ENCODE measurements at regions not wholly inside any gene's neighbourhood (a gene's known extent, or its start where the extent isn't known, plus 50 kb on each side); places are given as distances from the start of the nearest gene placed in this dataset.

- TF ChIP-seq, protein P1, sequence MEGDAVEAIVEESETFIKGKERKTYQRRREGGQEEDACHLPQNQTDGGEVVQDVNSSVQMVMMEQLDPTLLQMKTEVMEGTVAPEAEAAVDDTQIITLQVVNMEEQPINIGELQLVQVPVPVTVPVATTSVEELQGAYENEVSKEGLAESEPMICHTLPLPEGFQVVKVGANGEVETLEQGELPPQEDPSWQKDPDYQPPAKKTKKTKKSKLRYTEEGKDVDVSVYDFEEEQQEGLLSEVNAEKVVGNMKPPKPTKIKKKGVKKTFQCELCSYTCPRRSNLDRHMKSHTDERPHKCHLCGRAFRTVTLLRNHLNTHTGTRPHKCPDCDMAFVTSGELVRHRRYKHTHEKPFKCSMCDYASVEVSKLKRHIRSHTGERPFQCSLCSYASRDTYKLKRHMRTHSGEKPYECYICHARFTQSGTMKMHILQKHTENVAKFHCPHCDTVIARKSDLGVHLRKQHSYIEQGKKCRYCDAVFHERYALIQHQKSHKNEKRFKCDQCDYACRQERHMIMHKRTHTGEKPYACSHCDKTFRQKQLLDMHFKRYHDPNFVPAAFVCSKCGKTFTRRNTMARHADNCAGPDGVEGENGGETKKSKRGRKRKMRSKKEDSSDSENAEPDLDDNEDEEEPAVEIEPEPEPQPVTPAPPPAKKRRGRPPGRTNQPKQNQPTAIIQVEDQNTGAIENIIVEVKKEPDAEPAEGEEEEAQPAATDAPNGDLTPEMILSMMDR (IDR thresholded peaks at IDR 0.05): no peak
- TF ChIP-seq CHD2 (IDR thresholded peaks at IDR 0.05; ENCODE audit: low read length, partially characterized antibody) (no peak), EP300 (IDR thresholded peaks at IDR 0.05; ENCODE audit: borderline replicate concordance in 1 of 2, low read depth in 1 of 2, low read length in 1 of 2) (no peak), USF2 (IDR thresholded peaks at IDR 0.05; ENCODE audit: borderline replicate concordance, low read depth, low read length) (no peak), JUND (IDR thresholded peaks at IDR 0.05) (no peak), GATA2 (CRISPR knock-in tag; IDR thresholded peaks at IDR 0.05) (no peak), POLR2AphosphoS5 (IDR thresholded peaks at IDR 0.05; ENCODE audit: low read depth, low read length) (no peak), RAD21 (IDR thresholded peaks at IDR 0.05; ENCODE audit: low read length) (no peak), ELF1 (IDR thresholded peaks at IDR 0.05) (no peak), GABPA (IDR thresholded peaks at IDR 0.05; ENCODE audit: low read depth) (no peak), NRF1 (IDR thresholded peaks at IDR 0.05; ENCODE audit: low read depth, low read length) (no peak), FOXJ3 (CRISPR knock-in tag; IDR thresholded peaks at IDR 0.05) (no peak), SIN3A (IDR thresholded peaks at IDR 0.05; ENCODE audit: borderline replicate concordance, low read depth, low read length) (no peak)
Measured at GRCh38 chr1:214753236-214753852, 150.3 kb downstream of the CENPF start.

All from SK-N-SH (cell line).